ENCODE measurements at regions not wholly inside any gene's neighbourhood (a gene's known extent, or its start where the extent isn't known, plus 50 kb on each side); places are given as distances from the start of the nearest gene placed in this dataset.
"Not testable (repeated sequence)": the region's sequence is repeated elsewhere in the genome, so short reads cannot be mapped to it uniquely, and the experiment has no call there.

DNA sequence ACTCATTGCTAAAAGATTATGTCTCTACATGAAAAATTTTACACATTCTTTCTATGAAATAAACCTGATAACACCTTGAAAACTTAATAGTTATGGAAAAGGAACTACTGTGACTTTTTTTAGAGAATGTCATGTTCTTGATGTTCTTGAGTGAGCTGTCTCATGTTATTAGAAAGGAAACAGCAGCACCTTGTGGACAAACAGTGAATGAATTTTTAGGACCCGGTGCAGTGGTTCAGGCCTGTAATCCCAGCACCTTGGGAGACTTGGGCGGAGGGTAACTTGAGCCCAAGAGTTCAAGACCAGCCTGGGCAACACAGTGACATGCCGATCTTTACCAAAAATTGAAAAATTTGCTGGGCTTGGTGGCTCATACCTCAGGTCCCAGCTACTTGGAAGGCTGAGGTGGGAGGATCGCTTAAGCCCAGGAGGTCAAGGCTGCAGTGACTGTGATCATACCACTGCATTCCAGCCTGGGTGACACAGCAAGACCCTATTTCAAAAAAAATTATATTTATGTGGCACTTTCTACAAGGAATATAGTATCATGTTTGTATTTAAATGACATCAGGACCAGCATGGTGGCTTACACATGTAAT is 2207.4 kb upstream of the DEFB115 start:
- TF ChIP-seq, protein P1, sequence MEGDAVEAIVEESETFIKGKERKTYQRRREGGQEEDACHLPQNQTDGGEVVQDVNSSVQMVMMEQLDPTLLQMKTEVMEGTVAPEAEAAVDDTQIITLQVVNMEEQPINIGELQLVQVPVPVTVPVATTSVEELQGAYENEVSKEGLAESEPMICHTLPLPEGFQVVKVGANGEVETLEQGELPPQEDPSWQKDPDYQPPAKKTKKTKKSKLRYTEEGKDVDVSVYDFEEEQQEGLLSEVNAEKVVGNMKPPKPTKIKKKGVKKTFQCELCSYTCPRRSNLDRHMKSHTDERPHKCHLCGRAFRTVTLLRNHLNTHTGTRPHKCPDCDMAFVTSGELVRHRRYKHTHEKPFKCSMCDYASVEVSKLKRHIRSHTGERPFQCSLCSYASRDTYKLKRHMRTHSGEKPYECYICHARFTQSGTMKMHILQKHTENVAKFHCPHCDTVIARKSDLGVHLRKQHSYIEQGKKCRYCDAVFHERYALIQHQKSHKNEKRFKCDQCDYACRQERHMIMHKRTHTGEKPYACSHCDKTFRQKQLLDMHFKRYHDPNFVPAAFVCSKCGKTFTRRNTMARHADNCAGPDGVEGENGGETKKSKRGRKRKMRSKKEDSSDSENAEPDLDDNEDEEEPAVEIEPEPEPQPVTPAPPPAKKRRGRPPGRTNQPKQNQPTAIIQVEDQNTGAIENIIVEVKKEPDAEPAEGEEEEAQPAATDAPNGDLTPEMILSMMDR (IDR thresholded peaks at IDR 0.05) = peak in 1 of 2 donors; percentile 6
- not testable (repeated sequence) for TF ChIP-seq POLR2A, EP300, POLR2AphosphoS5 (IDR thresholded peaks at IDR 0.05)
